ENCODE measurements at regions not wholly inside any gene's neighbourhood (a gene's known extent, or its start where the extent isn't known, plus 50 kb on each side); places are given as distances from the start of the nearest gene placed in this dataset.
"Not testable (repeated sequence)": the region's sequence is repeated elsewhere in the genome, so short reads cannot be mapped to it uniquely, and the experiment has no call there.

DNA sequence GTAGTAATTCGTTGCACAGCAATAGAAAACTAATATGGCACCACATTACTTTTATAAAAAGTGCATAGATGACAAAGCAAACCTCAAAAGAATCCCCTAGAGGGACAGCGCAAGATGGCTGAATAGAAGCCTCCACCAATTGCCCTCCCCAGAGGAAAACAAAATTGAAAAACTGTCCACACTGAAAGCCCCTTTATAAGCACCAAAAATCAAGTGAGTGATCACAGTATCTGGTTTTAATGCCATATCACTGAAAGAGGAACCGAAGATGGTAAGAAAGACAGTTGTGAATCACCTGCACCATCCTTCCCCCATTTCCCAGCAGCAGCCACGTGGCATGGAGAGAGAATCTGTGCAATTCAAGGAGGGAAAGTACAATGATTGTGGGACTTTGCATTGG is 522.2 kb downstream of the GLUD2 start:
- no peak for DNase-seq (ENCODE audit: low spot score)
- Histone ChIP-seq H3K4me3 (no peak overlapping the region), H3K27ac (no peak overlapping the region)
- TF ChIP-seq CTCF (IDR thresholded peaks at IDR 0.05) = no peak

GRCh38 chrX:121570072-121570841 is 522.8 kb downstream of the GLUD2 start:
- no peak for DNase-seq (ENCODE audit: low spot score)
- no peak overlapping the region for H3K27ac ChIP-seq
- no peak for TF ChIP-seq CTCF (IDR thresholded peaks at IDR 0.05)
- no peak overlapping the region for H3K4me3 ChIP-seq

DNA sequence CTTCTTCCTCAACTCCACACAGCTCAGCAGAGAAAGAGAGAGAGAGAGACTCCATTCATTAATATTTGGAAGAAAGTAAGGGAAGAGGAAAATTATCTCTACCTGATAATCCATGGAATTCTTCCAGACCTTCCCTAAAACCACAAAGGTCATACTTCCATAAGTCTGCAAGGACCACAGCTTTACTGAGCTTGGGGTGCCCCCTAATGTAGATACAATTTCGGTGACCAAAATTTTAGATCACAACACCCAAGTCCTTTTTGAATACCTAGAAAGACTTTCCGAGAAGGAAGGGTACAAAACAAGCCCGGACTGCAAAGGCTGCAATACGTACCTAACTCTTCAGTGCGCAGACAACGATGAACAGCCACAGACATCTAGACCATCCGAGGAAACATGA is 523.9 kb downstream of the GLUD2 start:
- H3K27ac ChIP-seq = no peak overlapping the region
- H3K4me3 ChIP-seq = no peak overlapping the region
- TF ChIP-seq CTCF (IDR thresholded peaks at IDR 0.05) = no peak
- DNase-seq (ENCODE audit: low spot score) = no peak

GRCh38 chrX:121574384-121574783 is 527.0 kb downstream of the GLUD2 start:
- H3K27ac ChIP-seq; H3K4me3 ChIP-seq; DNase-seq (ENCODE audit: low spot score): not testable (repeated sequence)

- no peak for TF ChIP-seq CTCF (IDR thresholded peaks at IDR 0.05)
- DNase-seq (ENCODE audit: low spot score) = no peak
- H3K27ac ChIP-seq = no peak overlapping the region
- no peak overlapping the region for H3K4me3 ChIP-seq
These were observed 531.8 kb downstream of the GLUD2 start for GRCh38 chrX:121579016-121579760.

DNA sequence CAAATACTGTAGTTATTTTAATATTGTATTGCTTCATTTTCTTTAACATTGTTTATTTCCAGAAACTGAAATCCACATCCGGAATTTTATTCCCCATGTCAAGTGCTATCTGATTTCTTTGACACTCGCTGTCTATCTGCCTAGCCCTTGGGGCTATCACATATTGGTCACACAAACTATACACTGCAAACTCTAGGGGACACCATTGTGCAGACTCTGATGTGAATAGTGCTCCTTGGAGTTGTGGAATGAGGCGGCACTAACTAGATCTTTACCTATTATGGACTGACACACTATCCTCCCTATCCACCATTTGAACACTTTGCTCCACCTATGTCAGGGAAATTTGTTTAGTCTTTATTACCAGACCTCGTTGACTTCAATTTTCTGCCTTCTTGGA is 534.5 kb downstream of the GLUD2 start:
- no peak for DNase-seq (ENCODE audit: low spot score)
- H3K4me3 ChIP-seq = no peak overlapping the region
- no peak for TF ChIP-seq CTCF (IDR thresholded peaks at IDR 0.05)

DNA sequence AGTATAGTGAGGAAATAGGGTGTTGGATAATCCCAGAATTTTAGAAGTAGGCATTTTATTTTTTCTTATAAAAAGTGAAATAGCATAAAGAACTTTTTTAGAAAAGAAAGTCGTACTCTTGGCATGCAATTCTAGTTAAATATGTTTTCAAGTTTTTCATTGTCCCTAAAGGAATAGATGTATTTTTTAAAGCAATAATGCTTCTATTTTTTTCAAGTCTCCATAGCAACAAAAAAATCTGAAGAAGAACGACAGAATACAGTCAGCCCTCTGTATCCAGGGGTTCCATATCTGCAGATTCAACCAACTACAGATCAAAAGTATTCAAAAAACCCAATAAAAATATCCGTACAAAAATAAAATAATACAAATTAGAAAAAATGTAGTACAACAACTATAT is 538.2 kb downstream of the GLUD2 start:
- Histone ChIP-seq H3K4me3 (no peak overlapping the region), H3K27ac (no peak overlapping the region)
- DNase-seq (ENCODE audit: low spot score) = no peak
- TF ChIP-seq CTCF (IDR thresholded peaks at IDR 0.05) = no peak

More for the DNA sequence above, 534.5 kb downstream of the GLUD2 start:
- H3K27ac ChIP-seq = no peak overlapping the region

Measured in coronary artery (tissue), 2 donors.